Osteocyte (in vitro differentiated cells): ENCODE measurements at regions not wholly inside any gene's neighbourhood (a gene's known extent, or its start where the extent isn't known, plus 50 kb on each side); places are given as distances from the start of the nearest gene placed in this dataset.

Source experiments
- DNase-seq: peaks from one replicate; pipeline ENCODE4 v3.0.0; 2021; ENCODE audit warnings: mixed read lengths; ENCODE audit not compliant: unreplicated experiment; ENCODE audit errors: extremely low spot score
- H3K27ac Mint-ChIP-seq: one replicate; pipeline ENCODE4 v1.8.0; 2021; ENCODE audit warnings: mild to moderate bottlenecking, mixed read lengths; ENCODE audit not compliant: unreplicated experiment
- H3K27me3 Mint-ChIP-seq: one replicate; pipeline ENCODE4 v1.8.0; 2021; ENCODE audit warnings: mixed read lengths; ENCODE audit not compliant: unreplicated experiment
- H3K36me3 Mint-ChIP-seq: one replicate; pipeline ENCODE4 v1.8.0; 2021; ENCODE audit warnings: mixed read lengths; ENCODE audit not compliant: unreplicated experiment
- H3K4me1 Mint-ChIP-seq: one replicate; pipeline ENCODE4 v1.8.0; 2021; ENCODE audit warnings: mixed read lengths; ENCODE audit not compliant: unreplicated experiment
- H3K4me3 Mint-ChIP-seq: one replicate; pipeline ENCODE4 v1.8.0; 2021; ENCODE audit warnings: mild to moderate bottlenecking, moderate library complexity, mixed read lengths; ENCODE audit not compliant: unreplicated experiment
- H3K9me3 Mint-ChIP-seq: one replicate; pipeline ENCODE4 v1.8.0; 2021; ENCODE audit warnings: mixed read lengths; ENCODE audit not compliant: unreplicated experiment
- TF ChIP-seq, protein P1 (sequence below): fragments of 200-600 bp; sonication (generic); IDR thresholded peaks from 2 replicates; pipeline ENCODE4 v1.5.0; 2021; ENCODE audit warnings: antibody characterized with exemption, mild to moderate bottlenecking, moderate library complexity

- Mint-ChIP-seq H3K27ac (no peak overlapping the region), H3K27me3 (peaks cover 15% of the 10 kb centered on the region), H3K4me1 (peaks cover 15% of the 10 kb centered on the region), H3K9me3 (no peaks in the 10 kb centered on the region), H3K4me3 (no peak overlapping the region), H3K36me3 (no peaks in the 10 kb centered on the region)
- DNase-seq, result no peak
- TF ChIP-seq, protein P1, sequence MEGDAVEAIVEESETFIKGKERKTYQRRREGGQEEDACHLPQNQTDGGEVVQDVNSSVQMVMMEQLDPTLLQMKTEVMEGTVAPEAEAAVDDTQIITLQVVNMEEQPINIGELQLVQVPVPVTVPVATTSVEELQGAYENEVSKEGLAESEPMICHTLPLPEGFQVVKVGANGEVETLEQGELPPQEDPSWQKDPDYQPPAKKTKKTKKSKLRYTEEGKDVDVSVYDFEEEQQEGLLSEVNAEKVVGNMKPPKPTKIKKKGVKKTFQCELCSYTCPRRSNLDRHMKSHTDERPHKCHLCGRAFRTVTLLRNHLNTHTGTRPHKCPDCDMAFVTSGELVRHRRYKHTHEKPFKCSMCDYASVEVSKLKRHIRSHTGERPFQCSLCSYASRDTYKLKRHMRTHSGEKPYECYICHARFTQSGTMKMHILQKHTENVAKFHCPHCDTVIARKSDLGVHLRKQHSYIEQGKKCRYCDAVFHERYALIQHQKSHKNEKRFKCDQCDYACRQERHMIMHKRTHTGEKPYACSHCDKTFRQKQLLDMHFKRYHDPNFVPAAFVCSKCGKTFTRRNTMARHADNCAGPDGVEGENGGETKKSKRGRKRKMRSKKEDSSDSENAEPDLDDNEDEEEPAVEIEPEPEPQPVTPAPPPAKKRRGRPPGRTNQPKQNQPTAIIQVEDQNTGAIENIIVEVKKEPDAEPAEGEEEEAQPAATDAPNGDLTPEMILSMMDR, result no peak
These were observed 75.8 kb upstream of the EIF5 start for GRCh38 chr14:103258211-103258610.

DNA sequence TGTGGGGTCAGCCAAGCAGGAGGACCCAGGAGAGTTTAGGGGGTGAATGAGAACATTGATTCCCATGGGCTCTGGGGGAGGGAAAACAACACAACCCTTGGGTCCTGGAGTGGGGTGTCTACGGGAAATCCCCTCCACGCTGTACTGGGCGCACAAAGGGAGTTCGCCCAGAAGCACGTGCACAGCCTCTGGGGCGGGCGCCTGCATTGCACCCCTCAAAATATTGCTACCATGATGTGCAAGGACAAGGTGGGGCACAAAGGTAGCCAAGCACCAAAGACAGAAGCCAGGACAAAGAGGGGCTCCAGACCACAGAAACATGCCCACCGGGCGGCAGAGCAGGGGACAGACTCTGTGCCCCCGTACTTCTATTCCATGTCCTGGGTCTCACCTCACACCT, 74.9 kb upstream of the EIF5 start:
- H3K36me3 Mint-ChIP-seq, result no peaks in the 10 kb centered on the region
- H3K27ac Mint-ChIP-seq, result no peak overlapping the region
- H3K27me3 Mint-ChIP-seq, result peaks cover 25% of the 10 kb centered on the region
- no peaks in the 10 kb centered on the region for H3K9me3 Mint-ChIP-seq
- TF ChIP-seq, protein P1, result no peak
- no peak overlapping the region for H3K4me3 Mint-ChIP-seq
- H3K4me1 Mint-ChIP-seq, result peaks cover 15% of the 10 kb centered on the region
- no peak for DNase-seq

DNA sequence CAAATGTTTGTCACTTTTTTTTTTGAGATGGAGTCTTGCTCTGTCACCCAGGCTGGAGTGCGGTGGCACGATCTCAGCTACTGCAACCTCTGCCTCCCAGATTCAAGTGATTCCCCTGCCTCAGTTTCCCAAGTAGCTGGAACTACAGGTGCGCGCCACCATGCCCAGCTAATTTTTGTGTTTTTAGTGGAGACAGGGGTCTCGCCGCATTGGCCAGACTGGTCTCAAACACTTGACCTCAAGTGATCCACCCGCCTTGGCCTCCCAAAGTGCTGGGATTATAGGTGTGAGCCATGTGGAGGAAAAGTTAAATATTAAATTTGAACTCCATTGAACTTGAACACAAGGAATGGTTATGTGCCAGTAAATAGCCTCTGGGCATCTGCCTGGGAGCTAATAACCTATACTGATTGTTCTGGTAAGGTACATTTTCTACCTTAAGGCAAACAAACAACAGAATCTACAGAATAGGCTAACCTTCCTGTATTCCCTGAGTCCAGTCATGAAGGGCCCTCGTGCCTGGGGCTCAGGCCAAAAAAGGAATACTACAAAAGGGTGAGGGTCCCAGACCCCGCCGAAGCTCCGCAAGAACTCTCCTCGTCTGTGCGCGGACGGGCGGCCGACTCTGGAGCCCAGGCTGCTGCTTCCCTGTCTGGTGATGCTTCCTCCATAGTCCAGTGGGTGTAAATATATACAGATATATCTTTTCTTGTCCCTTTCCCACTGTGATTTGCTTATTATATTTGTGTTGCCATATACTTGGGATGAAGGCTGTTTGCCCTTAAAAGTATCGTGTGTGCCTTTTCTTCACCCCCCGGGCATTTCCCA, 74.0 kb upstream of the EIF5 start:
- H3K9me3 Mint-ChIP-seq, result no peaks in the 10 kb centered on the region
- H3K4me3 Mint-ChIP-seq, result peak overlapping the region; percentile 78
- H3K36me3 Mint-ChIP-seq, result no peaks in the 10 kb centered on the region
- TF ChIP-seq, protein P1, result no peak
- DNase-seq, result no peak
- peak overlapping the region; percentile 93 for H3K27ac Mint-ChIP-seq
- peaks cover 15% of the 10 kb centered on the region for H3K4me1 Mint-ChIP-seq
- peaks cover 26% of the 10 kb centered on the region for H3K27me3 Mint-ChIP-seq

DNA sequence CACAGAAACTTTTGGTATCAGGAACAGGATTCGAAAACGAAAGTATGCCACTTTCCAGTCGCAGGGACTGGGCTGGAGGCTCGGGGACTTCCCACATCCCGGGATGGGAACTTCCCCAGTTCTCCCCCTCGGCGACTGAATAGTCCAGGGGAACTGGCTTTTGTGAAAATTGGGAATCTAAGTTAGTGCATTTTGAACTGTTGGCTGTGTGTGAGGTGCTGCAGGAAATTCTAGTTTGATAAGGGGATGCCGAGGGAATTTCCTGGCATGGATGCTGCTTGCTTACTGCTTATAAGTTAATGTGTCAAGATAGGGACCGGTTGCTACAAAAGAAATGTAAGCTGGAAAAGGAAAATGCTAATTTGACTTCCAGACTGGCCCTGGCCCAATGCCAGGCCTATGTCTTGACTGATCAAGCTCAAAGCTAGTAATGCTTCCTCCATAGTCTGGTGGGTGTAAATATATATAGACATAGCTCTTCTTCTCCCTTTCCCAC, 73.4 kb upstream of the EIF5 start:
- TF ChIP-seq, protein P1, result no peak
- no peaks in the 10 kb centered on the region for H3K36me3 Mint-ChIP-seq
- no peaks in the 10 kb centered on the region for H3K9me3 Mint-ChIP-seq
- peak overlapping the region; percentile 78 for H3K4me3 Mint-ChIP-seq
- H3K27ac Mint-ChIP-seq, result peak overlapping the region; percentile 93
- DNase-seq, result no peak
- peaks cover 15% of the 10 kb centered on the region for H3K4me1 Mint-ChIP-seq
- peaks cover 32% of the 10 kb centered on the region for H3K27me3 Mint-ChIP-seq

DNA sequence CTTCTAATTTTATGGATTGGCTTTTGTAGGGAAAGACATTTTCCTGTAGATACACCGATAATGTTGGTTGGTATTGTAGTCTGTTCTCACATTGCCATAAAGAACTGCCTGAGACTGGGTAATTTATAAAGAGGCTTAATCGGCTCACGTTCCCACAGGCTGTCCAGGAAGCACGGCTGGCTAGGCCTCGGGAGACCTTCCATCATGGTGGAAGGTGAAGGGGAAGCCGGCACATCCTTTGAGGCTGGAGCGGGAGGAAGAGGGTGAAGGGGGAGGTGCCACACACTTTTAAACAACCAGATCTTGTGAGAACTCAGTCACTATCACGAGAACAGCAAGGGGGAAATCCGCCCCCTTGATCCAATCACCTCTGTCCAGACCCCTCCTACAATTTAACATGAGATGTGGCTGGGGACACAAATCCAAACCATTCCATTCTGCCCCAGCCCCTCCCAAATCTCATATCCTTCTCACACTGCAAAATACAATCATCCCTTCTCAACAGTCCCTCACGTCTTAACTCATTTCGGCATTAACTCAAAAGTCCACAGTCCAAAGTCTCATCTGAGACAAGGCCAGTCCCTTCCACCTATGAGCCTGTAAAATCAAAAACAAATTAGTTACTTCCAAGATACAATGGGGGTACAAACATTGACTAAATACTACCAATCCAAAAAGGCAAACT, 66.7 kb upstream of the EIF5 start:
- TF ChIP-seq, protein P1, result no peak
- Mint-ChIP-seq H3K4me3 (no peak overlapping the region), H3K9me3 (no peaks in the 10 kb centered on the region), H3K36me3 (no peaks in the 10 kb centered on the region), H3K4me1 (no peaks in the 10 kb centered on the region), H3K27me3 (peaks cover 52% of the 10 kb centered on the region), H3K27ac (no peak overlapping the region)
- DNase-seq, result no peak
